Upper lobe of left lung (tissue), 4 donors: ENCODE measurements at regions not wholly inside any gene's neighbourhood (a gene's known extent, or its start where the extent isn't known, plus 50 kb on each side); places are given as distances from the start of the nearest gene placed in this dataset.

Experiments used
- EP300 ChIP-seq, 4 donors: sonication (generic); formaldehyde crosslinking; IDR thresholded peaks; one replicate each; pipeline ENCODE4 v1.5.1; 2017; ENCODE audit warnings: antibody characterized with exemption in 4 of 4, control low read depth in 2 of 4
- POLR2A ChIP-seq, 4 donors: fragments of 450-650 bp; IDR thresholded peaks; one replicate each; pipeline ENCODE4 v1.5.1; 2016 to 2017; ENCODE audit warnings: antibody characterized with exemption in 4 of 4, mild to moderate bottlenecking in 2 of 4
- POLR2AphosphoS5 ChIP-seq, 2 donors: sonication (generic); formaldehyde crosslinking; IDR thresholded peaks; one replicate each; pipeline ENCODE4 v1.5.1; 2017; ENCODE audit warnings: antibody characterized with exemption in 2 of 2
- TF ChIP-seq, protein P1 (sequence below), 6 experiments: fragments of 450-650 bp in 4 of 6; fragments of 200-600 bp in 2 of 6; sonication (generic) in 2 of 6; IDR thresholded peaks; one replicate each; pipeline ENCODE4 v1.5.1; 2016 to 2019; ENCODE audit warnings: antibody characterized with exemption in 6 of 6

DNA sequence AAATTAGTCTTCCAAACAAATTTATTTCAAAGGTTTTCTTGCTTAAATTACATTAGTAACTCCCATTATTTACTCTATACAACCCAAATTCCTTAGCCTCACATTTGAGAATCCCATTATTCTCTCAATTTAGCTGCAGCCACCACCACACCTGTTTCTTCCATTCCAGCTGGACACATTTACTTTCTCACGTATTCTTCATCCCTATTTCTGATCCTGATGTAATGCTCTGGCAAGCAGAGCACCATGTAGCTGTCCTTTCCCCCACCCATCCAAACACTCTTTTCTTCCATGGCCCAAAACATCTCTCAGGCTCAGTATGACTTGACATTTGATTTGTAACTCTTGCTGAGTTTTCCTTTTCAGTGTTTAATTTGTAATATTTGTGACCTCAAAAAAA, 240.2 kb upstream of the CLEC14A start:
- TF ChIP-seq, protein P1, sequence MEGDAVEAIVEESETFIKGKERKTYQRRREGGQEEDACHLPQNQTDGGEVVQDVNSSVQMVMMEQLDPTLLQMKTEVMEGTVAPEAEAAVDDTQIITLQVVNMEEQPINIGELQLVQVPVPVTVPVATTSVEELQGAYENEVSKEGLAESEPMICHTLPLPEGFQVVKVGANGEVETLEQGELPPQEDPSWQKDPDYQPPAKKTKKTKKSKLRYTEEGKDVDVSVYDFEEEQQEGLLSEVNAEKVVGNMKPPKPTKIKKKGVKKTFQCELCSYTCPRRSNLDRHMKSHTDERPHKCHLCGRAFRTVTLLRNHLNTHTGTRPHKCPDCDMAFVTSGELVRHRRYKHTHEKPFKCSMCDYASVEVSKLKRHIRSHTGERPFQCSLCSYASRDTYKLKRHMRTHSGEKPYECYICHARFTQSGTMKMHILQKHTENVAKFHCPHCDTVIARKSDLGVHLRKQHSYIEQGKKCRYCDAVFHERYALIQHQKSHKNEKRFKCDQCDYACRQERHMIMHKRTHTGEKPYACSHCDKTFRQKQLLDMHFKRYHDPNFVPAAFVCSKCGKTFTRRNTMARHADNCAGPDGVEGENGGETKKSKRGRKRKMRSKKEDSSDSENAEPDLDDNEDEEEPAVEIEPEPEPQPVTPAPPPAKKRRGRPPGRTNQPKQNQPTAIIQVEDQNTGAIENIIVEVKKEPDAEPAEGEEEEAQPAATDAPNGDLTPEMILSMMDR (IDR thresholded peaks at IDR 0.05) = no peak
- TF ChIP-seq POLR2AphosphoS5 (IDR thresholded peaks at IDR 0.05) (no peak), POLR2A (IDR thresholded peaks at IDR 0.05) (no peak), EP300 (IDR thresholded peaks at IDR 0.05) (no peak)
